ENCODE measurements at regions not wholly inside any gene's neighbourhood (a gene's known extent, or its start where the extent isn't known, plus 50 kb on each side); places are given as distances from the start of the nearest gene placed in this dataset.
"Not testable (repeated sequence)": the region's sequence is repeated elsewhere in the genome, so short reads cannot be mapped to it uniquely, and the experiment has no call there.

- peak; percentile 5 for DNase-seq (ENCODE audit: low spot score, unreplicated experiment)
- not testable (repeated sequence) for H3K27me3 Mint-ChIP-seq; H3K4me3 Mint-ChIP-seq (ENCODE audit: low read depth); H3K4me1 Mint-ChIP-seq (ENCODE audit: low read depth); H3K36me3 Mint-ChIP-seq (ENCODE audit: insufficient read depth); H3K27ac Mint-ChIP-seq
- peaks cover 28% of the 10 kb centered on the region for H3K9me3 Mint-ChIP-seq (ENCODE audit: low read depth)
Measured at GRCh38 chr11:50818789-50819188, 786.1 kb downstream of the OR4C45 start.
